HG03521 (cell line): ENCODE measurements at regions not wholly inside any gene's neighbourhood (a gene's known extent, or its start where the extent isn't known, plus 50 kb on each side); places are given as distances from the start of the nearest gene placed in this dataset.
"Not testable (repeated sequence)": the region's sequence is repeated elsewhere in the genome, so short reads cannot be mapped to it uniquely, and the experiment has no call there.

Experiments used
- ATAC-seq: cut with Tn5 transposase; IDR thresholded peaks from one replicate; pipeline ENCODE4 v1.9.1; 2021; ENCODE audit warnings: mild to moderate bottlenecking, moderate library complexity; ENCODE audit not compliant: unreplicated experiment

DNA sequence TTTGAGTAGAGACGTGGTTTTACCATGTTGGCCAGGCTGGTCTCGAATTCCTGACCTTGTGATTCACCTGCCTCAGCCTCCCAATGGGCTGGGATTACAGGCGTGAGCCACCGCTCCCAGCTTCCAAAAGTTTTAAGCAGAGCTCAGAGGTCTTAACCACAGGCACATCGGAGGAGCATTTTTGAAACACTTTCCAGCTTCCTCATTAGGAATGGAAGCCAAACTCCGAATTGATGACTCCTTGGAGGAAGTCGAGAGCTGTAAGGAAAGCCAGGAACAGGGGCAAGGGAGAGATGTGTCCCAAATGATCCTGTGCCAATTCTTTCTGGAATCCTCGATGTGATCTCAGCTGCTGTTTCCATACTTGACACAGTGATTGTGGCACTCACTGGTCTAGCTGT lies 56.2 kb upstream of the CCZ1B start:
- not testable (repeated sequence) for ATAC-seq

- not testable (repeated sequence) for ATAC-seq
Observed at GRCh38 chr7:6883756-6884155, 57.7 kb upstream of the CCZ1B start.

- ATAC-seq, result no peak
Observed at GRCh38 chr7:6886198-6886597, 60.1 kb upstream of the CCZ1B start.

DNA sequence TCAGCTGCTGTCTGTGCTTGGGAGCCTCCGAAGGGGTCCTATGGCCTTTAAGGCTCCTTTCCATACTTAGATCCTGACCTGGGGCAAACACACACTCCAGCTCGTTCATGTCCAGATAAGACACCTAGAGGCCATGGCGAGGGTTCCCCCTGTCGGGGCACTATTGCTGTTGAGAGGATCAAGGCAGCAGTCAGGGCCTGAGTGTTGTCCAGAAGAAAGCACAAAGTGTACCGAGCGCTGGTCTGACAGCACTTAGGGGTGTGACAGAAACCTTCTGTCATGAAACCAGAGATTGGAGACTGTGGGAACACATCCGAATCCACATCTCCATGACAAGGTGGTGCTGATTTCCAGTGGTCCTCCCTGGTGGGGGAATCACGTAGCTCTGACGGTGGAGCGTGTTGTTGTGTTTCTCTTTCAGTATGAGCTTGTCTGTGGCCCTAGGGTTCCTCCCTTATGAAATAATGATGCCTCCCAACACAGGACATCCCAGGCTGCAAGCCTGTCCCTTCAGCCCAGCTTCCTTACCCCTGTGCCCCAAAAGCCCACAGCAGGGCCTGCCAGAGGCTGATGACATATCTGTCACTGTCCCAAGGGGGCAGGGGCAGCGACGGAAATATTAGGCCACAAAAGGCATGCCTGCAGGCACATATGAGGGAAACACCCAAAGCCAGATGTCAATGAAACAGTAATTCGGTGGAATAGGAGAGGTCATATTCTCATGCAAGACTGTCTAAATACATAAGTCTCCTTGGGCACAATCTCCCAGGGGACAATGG lies 62.4 kb upstream of the CCZ1B start:
- not testable (repeated sequence) for ATAC-seq

DNA sequence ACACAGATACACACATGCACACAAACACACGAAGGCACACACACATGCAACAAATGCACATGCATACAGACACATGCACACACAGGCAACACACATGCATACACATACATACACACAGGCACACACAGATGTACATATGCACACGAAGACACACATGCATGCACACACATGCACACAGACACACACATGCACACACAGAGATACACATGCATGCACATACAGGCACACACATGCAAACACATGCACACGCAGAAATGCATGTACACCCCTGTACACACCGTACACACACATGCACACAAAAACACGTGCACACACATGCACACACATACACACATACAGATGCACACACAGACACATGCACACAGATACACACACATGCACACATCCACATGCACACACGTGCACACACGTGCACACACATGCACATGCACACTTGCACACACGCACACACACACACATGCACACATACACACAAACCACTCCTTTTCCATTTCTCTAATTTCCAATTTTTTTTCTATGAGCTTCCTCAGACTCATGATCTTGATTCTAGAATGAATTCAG lies 63.3 kb upstream of the CCZ1B start:
- no peak for ATAC-seq

DNA sequence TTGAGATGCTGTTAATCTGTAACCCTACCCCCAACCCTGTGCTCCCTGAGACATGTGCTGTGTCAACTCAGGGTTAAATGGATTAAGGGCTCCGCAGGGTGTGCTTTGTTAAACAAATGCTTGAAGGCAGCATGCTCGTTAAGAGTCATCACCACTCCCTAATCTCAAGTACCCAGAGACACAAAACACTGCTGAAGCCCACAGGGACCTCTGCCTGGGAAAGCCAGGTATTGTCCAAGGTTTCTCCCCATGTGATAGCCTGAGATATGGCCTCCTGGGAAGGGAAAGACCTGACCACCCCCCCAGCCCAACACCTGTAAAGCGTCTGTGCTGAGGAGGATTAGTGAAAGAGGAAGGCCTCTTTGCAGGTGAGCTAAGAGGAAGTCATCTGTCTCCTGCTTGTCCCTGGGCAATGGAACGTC lies 76.0 kb upstream of the CCZ1B start:
- ATAC-seq, result not testable (repeated sequence)

- not testable (repeated sequence) for ATAC-seq
Observed at GRCh38 chr7:6903289-6903688, 77.2 kb upstream of the CCZ1B start.

DNA sequence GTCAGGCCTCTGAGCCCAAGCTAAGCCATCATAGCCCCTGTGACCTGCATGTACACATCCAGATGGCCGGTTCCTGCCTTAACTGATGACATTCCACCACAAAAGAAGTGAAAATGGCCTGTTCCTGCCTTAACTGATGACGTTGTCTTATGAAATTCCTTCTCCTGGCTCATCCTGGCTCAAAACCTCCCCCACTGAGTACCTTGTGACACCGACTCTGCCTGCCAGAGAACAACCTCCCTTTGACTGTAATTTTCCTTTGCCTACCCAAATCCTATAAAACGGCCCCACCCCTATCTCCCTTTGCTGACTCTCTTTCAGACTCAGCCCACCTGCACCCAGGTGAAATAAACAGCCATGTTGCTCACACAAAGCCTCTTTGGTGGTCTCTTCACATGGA lies 77.7 kb upstream of the CCZ1B start:
- ATAC-seq, result not testable (repeated sequence)

DNA sequence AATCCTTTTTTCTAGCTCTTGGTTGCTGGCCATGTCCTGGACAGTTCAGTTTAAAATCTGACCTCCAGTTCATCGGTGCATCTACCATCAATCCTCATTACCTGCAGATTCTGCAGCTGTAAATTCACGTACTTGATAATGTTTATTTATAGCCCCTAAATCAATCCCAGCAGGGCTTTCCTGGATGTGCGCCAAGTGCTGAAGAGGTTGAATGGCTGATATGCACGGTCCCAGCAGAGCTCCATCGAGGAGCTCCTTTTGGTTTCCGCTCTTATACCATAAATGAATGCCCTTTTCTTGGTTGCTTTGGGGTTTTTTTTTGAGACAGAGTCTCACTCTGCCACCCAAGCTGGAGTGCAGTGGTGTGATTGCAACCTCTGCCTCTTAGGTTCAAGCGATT lies 91.2 kb upstream of the CCZ1B start:
- ATAC-seq, result no peak

- not testable (repeated sequence) for ATAC-seq
Observed at GRCh38 chr7:6919169-6919568, 93.1 kb upstream of the CCZ1B start.

DNA sequence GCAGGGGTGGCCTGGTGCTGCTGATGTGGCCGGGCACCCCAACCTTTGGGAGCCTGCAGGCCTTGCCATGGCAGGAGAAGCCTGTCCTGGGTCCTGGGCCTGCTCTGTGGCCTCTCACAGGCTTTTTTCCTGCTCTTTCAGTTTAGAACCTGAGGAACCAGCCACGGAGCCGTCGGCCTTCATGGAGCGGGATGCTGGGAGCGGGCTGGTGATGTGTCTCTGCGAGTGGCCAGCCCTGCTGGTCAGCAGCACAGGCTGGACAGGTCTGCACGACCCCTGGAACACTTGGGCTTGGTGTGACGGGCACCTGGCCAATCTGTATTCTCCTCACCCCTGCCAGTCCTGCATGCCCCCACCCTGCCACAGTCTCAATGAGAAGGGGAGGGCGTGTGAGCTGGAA lies 98.4 kb upstream of the CCZ1B start:
- not testable (repeated sequence) for ATAC-seq

DNA sequence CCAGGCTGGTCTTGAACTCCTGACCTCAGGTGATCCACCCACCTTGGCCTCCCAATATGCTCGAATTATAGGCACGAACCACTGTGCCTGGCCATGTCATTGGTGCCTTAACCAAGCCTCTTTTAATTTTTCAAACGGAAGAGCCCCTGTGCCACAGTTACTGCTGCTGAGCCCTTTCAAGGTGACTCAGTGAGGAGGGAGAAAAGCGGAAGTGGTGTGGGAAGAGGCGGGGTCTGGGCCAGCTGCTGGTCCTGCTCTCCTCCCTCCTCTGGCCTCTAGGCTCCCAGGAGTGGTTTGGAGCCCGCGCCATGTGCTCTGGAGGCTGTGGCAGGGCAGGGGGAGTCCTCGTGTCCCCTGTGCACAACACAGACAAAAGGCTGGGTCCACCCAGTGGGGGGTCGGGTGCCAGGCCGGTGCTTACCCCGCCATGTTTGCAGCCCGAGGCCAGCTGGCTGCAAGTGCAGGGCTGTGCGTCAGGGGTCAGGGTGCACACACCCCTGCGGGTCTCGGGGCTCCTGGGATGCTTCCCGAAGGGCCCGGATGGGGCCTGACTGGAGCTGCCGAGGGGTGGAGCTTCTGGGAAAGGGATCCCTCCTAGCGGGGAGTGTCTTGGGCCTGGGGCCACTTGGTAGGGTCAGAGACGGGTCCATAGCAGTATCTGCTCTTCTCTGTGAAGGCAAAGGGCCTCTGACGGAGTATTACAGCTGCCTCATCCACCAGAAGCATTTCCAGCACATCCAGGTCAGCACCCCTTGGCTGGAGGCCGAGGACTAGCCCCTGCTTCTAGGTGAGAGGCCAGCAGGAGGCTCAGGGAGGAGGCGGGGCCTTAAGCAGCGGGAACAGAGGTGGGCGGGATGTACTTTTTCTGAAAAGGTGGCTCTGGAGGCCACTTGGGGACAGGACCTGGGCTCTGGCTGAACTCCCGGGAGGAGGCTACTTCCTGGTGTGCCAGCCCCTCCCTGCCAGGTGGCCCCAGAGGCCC lies 100.4 kb upstream of the CCZ1B start:
- ATAC-seq, result not testable (repeated sequence)

DNA sequence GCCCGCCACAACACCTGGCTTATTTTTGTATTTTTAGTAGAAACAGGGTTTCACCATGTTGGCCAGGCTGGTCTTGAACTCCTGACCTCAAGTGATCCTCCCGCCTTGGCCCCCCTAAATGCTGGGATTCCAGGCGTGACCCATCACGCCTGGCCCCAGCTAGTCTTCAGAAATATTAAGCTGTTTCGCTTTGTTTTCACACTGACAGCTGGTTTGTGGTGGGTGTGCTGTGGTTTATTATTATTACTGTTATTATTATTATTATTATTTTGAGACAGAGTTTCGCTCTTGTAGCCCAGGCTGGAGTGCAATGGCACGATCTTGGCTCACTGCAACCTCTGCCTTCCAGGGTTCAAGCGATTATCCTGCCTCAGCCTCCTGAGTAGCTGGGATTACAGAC lies 101.6 kb upstream of the CCZ1B start:
- ATAC-seq, result not testable (repeated sequence)

- not testable (repeated sequence) for ATAC-seq
Observed at GRCh38 chr7:6929588-6929987, 103.5 kb upstream of the CCZ1B start.

GRCh38 chr7:6930081-6930635 lies 104.1 kb upstream of the CCZ1B start:
- ATAC-seq, result not testable (repeated sequence)

DNA sequence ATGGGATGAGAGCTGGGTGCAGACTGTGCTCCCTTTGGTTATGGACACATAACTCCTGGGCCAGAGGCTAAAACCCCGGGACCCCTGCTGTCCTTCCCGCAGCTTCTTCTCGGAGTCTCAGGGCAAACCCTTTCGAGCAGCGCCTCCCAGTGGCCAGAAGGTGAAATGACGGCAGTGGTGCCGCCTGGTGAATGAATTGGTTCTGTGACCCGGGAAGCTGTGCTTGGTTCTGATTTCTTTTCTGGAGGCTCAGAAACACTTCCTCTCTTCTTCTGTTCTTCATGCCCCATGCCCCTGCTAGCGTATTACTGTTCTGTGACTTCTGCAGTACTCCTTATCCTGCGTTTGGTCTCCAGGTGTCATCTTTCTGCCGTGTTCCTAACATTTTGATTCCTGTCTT lies 104.7 kb upstream of the CCZ1B start:
- not testable (repeated sequence) for ATAC-seq

DNA sequence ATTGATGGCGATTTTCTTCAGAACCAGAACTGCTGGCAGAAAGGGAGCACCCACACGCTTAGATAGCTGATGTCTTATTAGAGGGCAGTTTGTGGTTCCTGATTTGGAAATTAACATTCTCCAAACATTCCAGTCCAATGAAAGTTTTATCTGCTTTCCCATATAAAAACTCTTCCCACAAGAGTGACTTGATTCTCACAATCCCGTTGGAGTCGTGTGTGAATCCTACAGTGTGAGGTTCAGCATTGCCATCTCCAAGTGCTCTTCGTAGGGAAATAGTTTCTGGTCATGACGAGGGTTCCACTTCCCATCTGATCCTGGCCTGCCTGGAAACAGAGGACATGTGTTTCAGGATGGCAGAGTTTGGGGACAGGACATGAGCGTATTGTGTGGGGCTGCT lies 105.4 kb upstream of the CCZ1B start:
- ATAC-seq, result not testable (repeated sequence)

- not testable (repeated sequence) for ATAC-seq
Observed at GRCh38 chr7:6933954-6934632, 108.0 kb upstream of the CCZ1B start.

DNA sequence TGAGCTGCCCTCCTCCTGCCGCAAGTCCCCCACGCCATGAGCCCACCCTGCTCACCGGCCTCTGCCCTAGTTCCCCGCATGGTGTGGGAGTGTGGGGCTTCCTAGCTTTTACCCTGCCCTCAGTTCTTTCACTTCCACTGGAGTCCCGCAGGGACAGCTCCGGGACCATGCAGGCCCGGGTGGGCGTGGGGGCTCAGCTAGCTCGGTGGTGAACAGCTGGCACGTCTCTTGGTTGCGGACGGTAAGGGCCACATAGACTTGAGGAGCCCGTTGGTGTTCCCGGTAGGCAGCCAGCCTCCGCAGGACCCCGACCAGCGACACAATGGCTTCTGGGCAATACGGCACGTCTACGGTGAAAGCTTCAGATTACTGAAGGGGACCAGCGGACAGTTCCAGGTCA lies 108.9 kb upstream of the CCZ1B start:
- no peak for ATAC-seq

DNA sequence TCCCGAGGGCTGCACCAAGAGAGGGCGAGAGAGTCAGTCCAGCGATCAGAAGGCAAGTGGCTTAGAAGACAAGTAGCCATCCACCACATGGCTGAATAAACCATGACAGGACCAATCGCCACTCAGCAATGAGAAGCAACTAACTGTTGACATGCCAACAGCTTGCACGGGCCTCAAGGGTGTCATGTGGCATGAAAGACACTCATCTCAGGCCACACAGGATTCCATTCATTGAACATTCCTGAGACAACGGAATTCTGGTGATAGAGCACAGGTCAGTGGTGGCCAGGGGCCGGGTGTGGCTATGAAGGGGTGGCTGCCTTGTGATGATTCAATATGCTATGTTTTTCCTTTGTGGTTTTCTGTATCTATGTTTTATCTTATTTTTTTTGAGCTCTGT lies 110.6 kb upstream of the CCZ1B start:
- ATAC-seq, result not testable (repeated sequence)
